HepG2 (cell line): ENCODE measurements at regions not wholly inside any gene's neighbourhood (a gene's known extent, or its start where the extent isn't known, plus 50 kb on each side); places are given as distances from the start of the nearest gene placed in this dataset.

Experiments
- ATAC-seq: fragments of 200-7000 bp; cut with Tn5 transposase; 3 replicates; pipeline ENCODE4 v1.9.1; 2020; ENCODE audit warnings: mild to moderate bottlenecking, moderate library complexity
- BruUV-seq: library from RNA; stranded (reverse); fragments of 400-500 nt; replicated peaks from 2 replicates; lab custom pipeline; 2021; lab: Mats Ljungman, UMichigan
- CTCF ChIA-PET: fragments of 300-600 bp; formaldehyde crosslinking; extraction: SDS; loops from one replicate; lab custom pipeline; 2021; ENCODE audit warnings: low total read pairs, inconsistent platforms, low intra/inter-chr PET ratio; lab: Yijun Ruan, JAX
- POLR2A ChIA-PET: fragments of 350-600 bp; sonication (Branson Sonifier 250); formaldehyde crosslinking; loops from one replicate; lab custom pipeline; 2020; ENCODE audit warnings: antibody characterized with exemption, inconsistent platforms; lab: Yijun Ruan, JAX
- DNase-seq: peaks from one replicate; pipeline ENCODE4 v3.0.0-alpha.2; 2015; ENCODE audit warnings: low spot score
- FAIRE-seq: peaks from 3 replicates; lab custom pipeline; 2011; peaks lifted over from hg19 to GRCh38; lab: Jason Lieb, UNC
- H2AFZ ChIP-seq: one replicate; pipeline ENCODE4 v1.6.1; 2011; ENCODE audit warnings: low read length, inconsistent platforms
- H3K27ac ChIP-seq: fragments of 300-600 bp; 3 replicates; pipeline ENCODE4 v1.8.0; 2011; ENCODE audit warnings: mixed run types, mild to moderate bottlenecking, mixed read lengths, low read length, inconsistent platforms; ENCODE audit not compliant: insufficient read depth; ENCODE audit errors: extremely low read length
- H3K27me3 ChIP-seq, 2 experiments: fragments of 200-600 bp in 1 of 2; 2 replicates in 1 of 2; 3 replicates in 1 of 2; pipeline versions ENCODE4 v1.6.0 to v1.8.0; 2011; ENCODE audit warnings: low read length in 2 of 2, mild to moderate bottlenecking in 2 of 2, moderate library complexity in 2 of 2, inconsistent platforms in 1 of 2; ENCODE audit not compliant: insufficient read depth in 2 of 2, control insufficient read depth in 1 of 2
- H3K36me3 ChIP-seq, 2 experiments: fragments of 200-600 bp in 1 of 2; replicated peaks in 1 of 2; 2 replicates in 1 of 2; 3 replicates in 1 of 2; pipeline versions ENCODE4 v1.5.1 to v1.8.0; 2011; ENCODE audit warnings: low read length in 2 of 2, inconsistent platforms in 1 of 2; ENCODE audit not compliant: insufficient read depth in 2 of 2, control insufficient read depth in 1 of 2
- H3K4me1 ChIP-seq: 2 replicates; pipeline ENCODE4 v1.5.1; 2012; ENCODE audit warnings: low read length, inconsistent platforms; ENCODE audit not compliant: insufficient read depth
- H3K4me2 ChIP-seq: 2 replicates; pipeline ENCODE4 v1.6.0; 2011; ENCODE audit warnings: low read depth, low read length, inconsistent platforms
- H3K4me3 ChIP-seq, 3 experiments: fragments of 200-600 bp in 1 of 3; sonication (generic), shearing (Covaris generic) in 1 of 3; replicated peaks in 1 of 3; 2 replicates each; pipeline ENCODE4 v1.5.1; 2011 to 2016; ENCODE audit warnings: low read length in 3 of 3, inconsistent platforms in 2 of 3, low read depth in 2 of 3, mild to moderate bottlenecking in 2 of 3, control low read depth in 1 of 3, mixed read lengths in 1 of 3; ENCODE audit not compliant: insufficient read depth in 1 of 3
- H3K79me2 ChIP-seq: one replicate; pipeline ENCODE4 v1.6.1; 2011; ENCODE audit warnings: low read length, inconsistent platforms; ENCODE audit not compliant: insufficient read depth
- H3K9ac ChIP-seq: 2 replicates; pipeline ENCODE4 v1.6.0; 2011; ENCODE audit warnings: mild to moderate bottlenecking, low read depth, low read length, inconsistent platforms; ENCODE audit not compliant: insufficient read depth
- H3K9me3 ChIP-seq: 2 replicates; pipeline ENCODE4 v1.5.1; 2012; ENCODE audit warnings: mild to moderate bottlenecking, low read length
- H4K20me1 ChIP-seq: 2 replicates; pipeline ENCODE4 v1.6.0; 2011; ENCODE audit warnings: inconsistent platforms, mild to moderate bottlenecking, low read length, moderate library complexity; ENCODE audit not compliant: insufficient read depth
- GLI4 ChIP-seq: sonication (generic); formaldehyde crosslinking; IDR thresholded peaks from 2 replicates; pipeline ENCODE4 v1.5.1; 2020; ENCODE audit warnings: missing genetic modification reagents, mild to moderate bottlenecking, moderate library complexity, borderline replicate concordance
- IRF2 ChIP-seq: IDR thresholded peaks from 2 replicates; pipeline ENCODE4 v1.6.1; 2018; ENCODE audit warnings: missing genetic modification reagents, missing compliant biosample characterization
- KAT8 ChIP-seq: IDR thresholded peaks from 2 replicates; pipeline ENCODE4 v1.6.1; 2016; ENCODE audit warnings: missing genetic modification reagents, missing compliant biosample characterization
- KDM4B ChIP-seq: sonication (generic); formaldehyde crosslinking; IDR thresholded peaks from 2 replicates; pipeline ENCODE4 v1.4.0; 2020; ENCODE audit warnings: missing genetic modification reagents
- MIER3 ChIP-seq: IDR thresholded peaks from 2 replicates; pipeline ENCODE4 v1.6.1; 2016; ENCODE audit warnings: missing compliant biosample characterization, borderline replicate concordance
- REXO4 ChIP-seq: sonication (generic); formaldehyde crosslinking; IDR thresholded peaks from 2 replicates; pipeline ENCODE4 v1.8.0; 2022; ENCODE audit warnings: missing genetic modification reagents, mild to moderate bottlenecking, borderline replicate concordance
- SIX1 ChIP-seq: sonication (generic); formaldehyde crosslinking; IDR thresholded peaks from 2 replicates; pipeline ENCODE4 v1.4.0; 2020; ENCODE audit warnings: missing genetic modification reagents, borderline replicate concordance
- SMYD3 ChIP-seq: sonication (generic); formaldehyde crosslinking; IDR thresholded peaks from 2 replicates; pipeline ENCODE4 v1.8.1; 2023; ENCODE audit warnings: mild to moderate bottlenecking, missing genetic modification reagents
- THYN1 ChIP-seq: sonication (generic); formaldehyde crosslinking; IDR thresholded peaks from 2 replicates; pipeline ENCODE4 v1.8.1; 2023; ENCODE audit warnings: low read depth, mild to moderate bottlenecking, moderate library complexity, missing genetic modification reagents, borderline replicate concordance
- ZFP1 ChIP-seq: IDR thresholded peaks from 2 replicates; pipeline ENCODE4 v1.6.1; 2016
- ZFP41 ChIP-seq: sonication (generic); formaldehyde crosslinking; IDR thresholded peaks from 2 replicates; pipeline ENCODE4 v1.4.0; 2020; ENCODE audit warnings: mild to moderate bottlenecking, missing genetic modification reagents, borderline replicate concordance
- ZNF101 ChIP-seq: sonication (generic); formaldehyde crosslinking; IDR thresholded peaks from 2 replicates; pipeline ENCODE4 v1.4.0; 2020; ENCODE audit warnings: mild to moderate bottlenecking, low read depth, missing genetic modification reagents, borderline replicate concordance
- ZNF12 ChIP-seq: sonication (generic); formaldehyde crosslinking; IDR thresholded peaks from 2 replicates; pipeline ENCODE4 v1.5.0; 2020; ENCODE audit warnings: missing genetic modification reagents
- ZNF460 ChIP-seq: sonication (generic); formaldehyde crosslinking; IDR thresholded peaks from 2 replicates; pipeline ENCODE4 v1.5.1; 2020; ENCODE audit warnings: missing genetic modification reagents, mild to moderate bottlenecking, borderline replicate concordance
- ZNF720 ChIP-seq: sonication (generic); formaldehyde crosslinking; IDR thresholded peaks from 2 replicates; pipeline ENCODE4 v1.4.0; 2020; ENCODE audit warnings: missing genetic modification reagents
- ZNF747 ChIP-seq: sonication (generic); formaldehyde crosslinking; IDR thresholded peaks from 2 replicates; pipeline ENCODE4 v1.8.1; 2023; ENCODE audit warnings: missing genetic modification reagents, mild to moderate bottlenecking, borderline replicate concordance
- ZNF790 ChIP-seq: sonication (generic); formaldehyde crosslinking; IDR thresholded peaks from 2 replicates; pipeline ENCODE4 v1.8.0; 2022; ENCODE audit warnings: missing genetic modification reagents, mild to moderate bottlenecking, borderline replicate concordance
- ZSCAN31 ChIP-seq: sonication (generic); formaldehyde crosslinking; IDR thresholded peaks from 2 replicates; pipeline ENCODE4 v1.5.0; 2020; ENCODE audit warnings: low read depth, mild to moderate bottlenecking, missing genetic modification reagents
- WGBS: methylation state at CpG from one replicate; pipeline ENCODE4 v1.1.6; 2017; ENCODE audit warnings: low lambda C conversion rate; 5-methylcytosine and 5-hydroxymethylcytosine counted together
- in situ Hi-C: cut with HindIII; loops from 2 replicates; pipeline ENCODE4 v1.10.0; 2017; ENCODE audit warnings: low pct_unique_long_range_greater_than_20kb; ENCODE audit not compliant: extremely low pct_ligation_motif_present
- intact Hi-C: fragments of 100-400 bp; cut with micrococcal nuclease; formaldehyde crosslinking; loops from one replicate; pipeline ENCODE4 v1.10.0; 2022; ENCODE audit not compliant: unreplicated experiment
- TF ChIP-seq, protein P1 (sequence below): sonication (generic); formaldehyde crosslinking; IDR thresholded peaks from 2 replicates; pipeline ENCODE4 v1.8.1; 2023; ENCODE audit warnings: missing genetic modification reagents, mild to moderate bottlenecking, borderline replicate concordance
- TF ChIP-seq, protein P2 (sequence below): sonication (generic); formaldehyde crosslinking; IDR thresholded peaks from 2 replicates; pipeline ENCODE4 v1.4.0; 2020; ENCODE audit warnings: missing genetic modification reagents

DNA sequence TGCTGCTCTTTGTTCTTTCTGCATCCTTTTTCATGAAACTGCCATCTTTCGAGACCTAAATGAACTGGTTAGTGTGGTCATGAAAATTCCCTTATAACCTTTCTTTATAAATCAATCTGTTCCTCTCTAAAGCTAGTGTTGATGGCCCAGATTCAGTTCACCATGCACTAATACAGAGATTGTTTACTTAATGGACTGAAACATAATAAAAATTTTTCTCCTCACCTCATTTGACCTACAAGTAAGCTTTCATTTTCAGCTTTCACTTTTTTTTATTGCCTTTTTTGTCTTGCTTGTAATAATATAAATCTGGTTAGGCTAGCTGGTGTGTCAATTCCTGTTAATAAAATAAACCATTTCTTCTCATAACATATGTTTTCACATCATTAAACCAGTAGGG is 183.8 kb downstream of the CCDC59 start (continued):
- no peak for TF ChIP-seq KDM4B
- TF ChIP-seq ZFP41, result no peak
- no peak for TF ChIP-seq IRF2 (CRISPR knock-in tag)
- TF ChIP-seq ZNF101 (CRISPR knock-in tag), result no peak
- TF ChIP-seq, protein P1, sequence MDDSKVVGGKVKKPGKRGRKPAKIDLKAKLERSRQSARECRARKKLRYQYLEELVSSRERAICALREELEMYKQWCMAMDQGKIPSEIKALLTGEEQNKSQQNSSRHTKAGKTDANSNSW (CRISPR knock-in tag), result no peak
- TF ChIP-seq ZNF747 (CRISPR knock-in tag), result no peak
- no peak for TF ChIP-seq ZSCAN31 (CRISPR knock-in tag)
- no peak for TF ChIP-seq MIER3 (CRISPR knock-in tag)

DNA sequence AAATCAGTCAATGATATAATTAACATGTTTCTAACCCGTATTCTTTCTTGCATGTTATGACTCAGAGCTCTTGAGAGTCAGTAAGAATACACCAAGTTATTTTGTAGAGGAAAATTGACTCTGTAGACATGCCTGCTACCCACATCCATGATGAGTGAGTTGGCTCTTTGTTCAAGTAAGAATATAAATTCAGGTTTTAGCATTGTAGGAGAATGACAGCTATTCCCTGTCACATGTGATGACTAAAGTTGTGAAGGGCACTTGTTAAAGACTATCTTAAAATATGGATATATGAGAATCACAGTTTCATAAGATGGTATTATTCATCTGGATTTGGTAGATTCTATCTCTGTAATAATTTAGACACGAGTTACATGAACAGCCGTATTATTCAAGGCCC is 209.1 kb downstream of the CCDC59 start:
- no peak for FAIRE-seq
- in situ Hi-C loops (no loop called here), intact Hi-C loops (no loop called here)
- no peak overlapping the region for H3K27ac ChIP-seq
- no peaks in the 10 kb centered on the region for H4K20me1 ChIP-seq
- peaks cover 18% of the 10 kb centered on the region; the same call in 1 of the 2 replicates for H3K9me3 ChIP-seq
- CTCF ChIA-PET, result no interaction called here
- WGBS, result 3% methylated on average over 3 of the region's 3 CpGs
- no peak overlapping the region for H3K9ac ChIP-seq
- DNase-seq, result no peak
- H3K4me3 ChIP-seq, result no peak overlapping the region
- no peak overlapping the region for H2AFZ ChIP-seq
- no peaks in the 10 kb centered on the region for H3K79me2 ChIP-seq
- TF ChIP-seq REXO4 (CRISPR knock-in tag) (no peak), KAT8 (no peak), ZFP1 (no peak), THYN1 (CRISPR knock-in tag) (no peak), ZNF790 (CRISPR knock-in tag) (no peak), ZNF720 (CRISPR knock-in tag) (no peak), ZNF460 (CRISPR knock-in tag) (no peak), ZNF12 (no peak), SMYD3 (CRISPR knock-in tag) (no peak), GLI4 (CRISPR knock-in tag) (no peak), SIX1 (CRISPR knock-in tag) (no peak)
- TF ChIP-seq, protein P2, sequence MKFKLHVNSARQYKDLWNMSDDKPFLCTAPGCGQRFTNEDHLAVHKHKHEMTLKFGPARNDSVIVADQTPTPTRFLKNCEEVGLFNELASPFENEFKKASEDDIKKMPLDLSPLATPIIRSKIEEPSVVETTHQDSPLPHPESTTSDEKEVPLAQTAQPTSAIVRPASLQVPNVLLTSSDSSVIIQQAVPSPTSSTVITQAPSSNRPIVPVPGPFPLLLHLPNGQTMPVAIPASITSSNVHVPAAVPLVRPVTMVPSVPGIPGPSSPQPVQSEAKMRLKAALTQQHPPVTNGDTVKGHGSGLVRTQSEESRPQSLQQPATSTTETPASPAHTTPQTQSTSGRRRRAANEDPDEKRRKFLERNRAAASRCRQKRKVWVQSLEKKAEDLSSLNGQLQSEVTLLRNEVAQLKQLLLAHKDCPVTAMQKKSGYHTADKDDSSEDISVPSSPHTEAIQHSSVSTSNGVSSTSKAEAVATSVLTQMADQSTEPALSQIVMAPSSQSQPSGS (CRISPR knock-in tag), result no peak
- no peaks in the 10 kb centered on the region for H3K27me3 ChIP-seq
- BruUV-seq, result no TSS peak
- no peaks in the 10 kb centered on the region for H3K36me3 ChIP-seq
- no peak overlapping the region for H3K4me2 ChIP-seq
- POLR2A ChIA-PET, result no interaction called here
- no peak for ATAC-seq
- H3K4me1 ChIP-seq, result no peaks in the 10 kb centered on the region
